ENCODE measurements at regions not wholly inside any gene's neighbourhood (a gene's known extent, or its start where the extent isn't known, plus 50 kb on each side); places are given as distances from the start of the nearest gene placed in this dataset.
A peak's percentile ranks its signal among the peaks of the same experiment; 100 is the strongest.
"Not testable (repeated sequence)": the region's sequence is repeated elsewhere in the genome, so short reads cannot be mapped to it uniquely, and the experiment has no call there.

DNA sequence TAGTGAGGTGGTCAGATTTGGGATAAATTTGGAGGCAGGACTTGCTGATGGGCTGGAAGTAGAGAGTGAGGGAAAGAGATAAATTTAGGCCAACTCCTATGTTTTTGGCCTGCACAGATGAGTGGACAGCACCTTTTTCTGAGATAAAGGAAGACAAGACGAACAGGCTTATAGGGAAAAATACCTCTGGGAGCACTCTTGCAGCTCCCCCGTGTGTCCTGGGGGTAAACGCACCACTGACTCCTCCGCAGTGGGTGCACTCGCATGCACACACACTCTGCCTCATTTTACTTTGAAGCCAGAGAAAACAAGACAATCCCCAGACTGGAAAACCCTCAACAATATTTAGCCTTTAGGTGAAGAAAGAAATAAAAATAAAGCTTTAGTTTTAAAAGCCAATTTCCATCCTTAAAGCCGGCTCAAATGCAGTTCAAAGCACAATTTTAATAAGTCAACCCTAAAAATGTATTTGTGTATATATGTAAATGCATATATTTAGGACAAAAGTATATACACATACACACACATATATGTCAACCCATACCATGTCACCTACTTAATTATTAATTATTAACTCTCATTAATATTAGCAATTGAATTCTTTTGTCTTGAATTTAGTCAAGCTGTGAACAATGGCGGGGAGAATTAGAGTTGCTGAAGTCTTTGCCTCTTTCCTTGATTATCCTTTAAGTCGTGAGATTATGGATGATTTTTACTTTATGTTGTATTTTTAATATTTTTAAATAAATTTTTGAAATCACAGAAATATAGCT lies 341.8 kb downstream of the ZNF326 start:
- in situ Hi-C loops (cut with MboI; ENCODE audit: low pct_unique_long_range_greater_than_20kb, low sequenced_read_pairs): no loop called here
- no peak for DNase-seq

DNA sequence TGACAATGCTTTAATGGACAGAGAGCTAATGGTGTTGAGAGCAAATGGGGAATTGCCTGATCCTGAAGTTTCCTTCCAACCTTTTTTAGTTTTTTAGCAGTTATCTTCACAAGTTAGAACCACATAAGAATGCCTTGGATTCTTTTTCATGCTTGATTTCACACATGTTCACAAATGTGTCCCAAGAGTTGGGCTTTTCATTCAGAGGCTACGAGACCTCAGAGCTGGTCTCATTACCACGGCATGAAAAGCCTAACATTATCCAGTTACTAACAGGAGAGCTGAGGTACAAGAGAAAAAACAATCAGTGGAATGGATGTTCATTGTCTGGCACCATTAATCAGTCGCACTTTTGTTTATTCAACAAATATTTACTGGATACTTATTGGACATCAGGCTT lies 340.6 kb downstream of the ZNF326 start:
- in situ Hi-C loops (cut with MboI; ENCODE audit: low pct_unique_long_range_greater_than_20kb, low sequenced_read_pairs): no loop called here
- DNase-seq: no peak

DNA sequence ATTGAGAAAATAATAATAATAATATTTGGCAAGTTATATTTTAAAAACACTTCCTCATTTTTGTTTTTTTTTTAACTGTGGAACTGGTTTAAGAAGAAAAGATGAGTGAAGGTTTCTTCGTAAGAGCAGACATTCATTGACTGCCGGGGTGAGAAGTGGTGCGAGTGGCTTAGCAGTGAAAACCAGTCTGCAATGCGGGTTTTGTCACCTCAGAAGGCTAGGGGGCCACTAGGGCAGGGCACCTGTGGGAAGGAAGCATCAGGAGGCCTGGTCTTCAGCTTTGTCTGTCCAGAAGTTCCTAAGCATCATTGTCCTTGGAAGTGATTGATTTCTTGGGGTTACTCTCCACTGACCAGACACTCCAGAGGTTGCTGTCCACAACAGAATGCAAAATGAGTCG lies 339.2 kb downstream of the ZNF326 start:
- no peak for DNase-seq
- in situ Hi-C loops (cut with MboI; ENCODE audit: low pct_unique_long_range_greater_than_20kb, low sequenced_read_pairs): no loop called here

DNA sequence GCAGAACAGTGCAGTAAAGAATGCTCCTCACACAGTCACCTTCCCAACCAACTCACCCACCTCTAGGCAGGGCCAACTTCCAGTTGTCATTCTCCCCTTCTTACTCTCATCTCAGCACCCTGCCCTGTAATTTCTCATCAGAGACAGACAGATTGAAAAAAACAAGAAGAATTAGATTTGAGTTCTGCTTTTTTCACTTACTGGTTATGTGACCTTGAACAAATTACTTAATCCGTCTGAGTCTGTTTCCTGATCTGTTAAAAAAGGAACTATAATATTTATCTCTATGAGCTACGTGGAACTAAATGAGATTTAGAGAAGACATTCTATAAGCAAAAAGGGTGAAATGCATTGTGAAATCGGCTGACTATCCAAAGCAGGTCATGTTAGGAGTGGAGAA lies 330.3 kb downstream of the ZNF326 start:
- in situ Hi-C loops (cut with MboI; ENCODE audit: low pct_unique_long_range_greater_than_20kb, low sequenced_read_pairs): no loop called here
- peak; percentile 55 for DNase-seq

DNA sequence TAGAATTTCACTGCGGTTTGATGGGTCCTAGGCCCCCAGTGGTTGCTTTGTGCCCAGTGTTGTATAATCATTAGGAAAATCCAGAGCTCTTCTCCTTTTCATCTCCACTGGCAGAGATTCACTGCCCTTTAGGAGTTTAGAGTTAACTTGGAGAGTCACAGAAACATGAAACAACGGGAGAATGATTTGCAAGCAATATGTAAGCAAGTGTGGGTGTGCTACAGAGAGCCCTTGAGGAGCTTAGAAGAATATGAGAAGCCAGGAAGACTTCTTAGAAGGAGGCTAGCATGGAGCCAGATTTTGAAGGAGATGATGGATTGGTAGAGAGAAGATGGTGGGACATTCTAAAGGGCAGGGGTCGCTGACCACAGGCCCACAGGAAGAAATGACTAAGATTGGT lies 327.3 kb downstream of the ZNF326 start:
- DNase-seq: no peak
- in situ Hi-C loops (cut with MboI; ENCODE audit: low pct_unique_long_range_greater_than_20kb, low sequenced_read_pairs): no loop called here

DNA sequence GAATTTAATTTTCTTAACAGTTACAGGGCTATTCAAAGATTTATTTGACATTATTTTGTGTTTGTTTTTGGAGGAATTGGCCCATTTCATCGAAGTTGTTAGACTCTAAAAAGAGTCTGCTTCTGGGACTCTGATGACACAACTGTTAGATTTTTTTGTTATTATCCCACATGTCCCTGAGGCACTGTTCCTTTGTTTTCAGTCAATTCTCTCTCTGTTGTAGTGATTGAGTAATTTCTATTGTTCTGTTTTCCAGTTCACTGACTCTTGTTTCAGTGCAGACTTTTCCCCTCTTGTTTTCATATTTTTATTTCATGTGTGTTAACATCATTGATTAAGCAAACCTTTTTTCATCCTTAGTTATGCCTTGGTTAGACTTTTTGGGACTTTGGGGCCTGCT lies 325.0 kb downstream of the ZNF326 start:
- DNase-seq: no peak
- in situ Hi-C loops (cut with MboI; ENCODE audit: low pct_unique_long_range_greater_than_20kb, low sequenced_read_pairs): no loop called here

DNA sequence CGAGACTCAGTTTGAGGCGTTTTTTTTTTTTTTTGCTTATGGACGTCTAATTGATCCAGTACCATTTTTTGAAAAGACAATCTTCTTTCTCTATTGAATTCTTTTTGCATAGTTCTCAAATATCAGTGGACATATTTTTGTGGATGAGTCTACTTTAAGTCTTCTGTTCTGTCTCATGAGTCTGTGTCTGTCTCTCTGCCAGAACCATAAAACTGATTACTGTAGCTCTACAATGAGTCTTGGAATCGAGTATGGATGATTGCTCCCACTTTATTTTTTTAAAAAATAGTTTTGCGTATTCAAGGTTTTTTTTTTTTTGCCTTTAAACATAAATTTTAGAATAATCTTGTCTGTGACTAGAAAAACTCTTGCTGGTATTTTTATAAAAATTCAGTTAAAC lies 323.5 kb downstream of the ZNF326 start:
- in situ Hi-C loops (cut with MboI; ENCODE audit: low pct_unique_long_range_greater_than_20kb, low sequenced_read_pairs): no loop called here

DNA sequence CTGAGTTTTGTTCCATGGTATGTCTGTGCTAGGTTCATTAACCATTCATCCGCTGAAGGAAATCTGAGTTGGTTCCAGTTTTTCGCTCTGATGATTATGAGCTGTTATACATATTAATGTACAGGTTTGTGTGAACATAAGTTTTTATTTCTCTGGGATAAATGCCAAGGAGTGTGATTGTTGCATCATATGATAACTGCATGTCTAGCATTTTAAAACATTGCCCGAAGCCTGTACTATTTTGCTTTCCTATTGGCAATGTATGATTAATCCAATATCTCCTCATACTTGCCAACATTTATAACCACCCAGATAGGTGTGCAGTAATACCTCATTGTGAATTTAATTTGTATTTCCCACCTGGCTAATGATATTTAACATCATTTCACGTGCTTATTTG lies 322.7 kb downstream of the ZNF326 start:
- in situ Hi-C loops (cut with MboI; ENCODE audit: low pct_unique_long_range_greater_than_20kb, low sequenced_read_pairs): no loop called here
- DNase-seq: no peak

More for the DNA sequence above, 323.5 kb downstream of the ZNF326 start:
- DNase-seq: no peak

DNA sequence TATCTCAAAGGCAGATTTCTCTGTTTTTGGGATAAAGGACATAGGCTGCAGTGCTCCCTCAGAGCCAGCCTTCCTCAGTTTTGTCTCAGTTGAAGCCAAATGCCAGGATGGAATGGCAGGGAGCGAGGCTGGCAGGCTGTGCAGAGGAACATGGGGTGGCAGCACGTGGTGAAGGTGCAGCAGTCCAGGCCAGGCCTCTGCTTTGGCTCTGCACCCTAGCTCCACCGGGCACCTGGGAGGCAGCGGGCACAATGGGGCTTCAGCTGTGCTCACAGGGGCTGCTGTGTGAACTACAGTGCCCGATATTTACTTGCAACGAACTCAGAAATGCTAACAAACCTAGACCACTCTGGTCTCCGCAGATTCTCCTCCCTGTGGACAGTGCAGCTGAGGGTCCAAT lies 319.6 kb downstream of the ZNF326 start:
- in situ Hi-C loops (cut with MboI; ENCODE audit: low pct_unique_long_range_greater_than_20kb, low sequenced_read_pairs): no loop called here
- DNase-seq: no peak

DNA sequence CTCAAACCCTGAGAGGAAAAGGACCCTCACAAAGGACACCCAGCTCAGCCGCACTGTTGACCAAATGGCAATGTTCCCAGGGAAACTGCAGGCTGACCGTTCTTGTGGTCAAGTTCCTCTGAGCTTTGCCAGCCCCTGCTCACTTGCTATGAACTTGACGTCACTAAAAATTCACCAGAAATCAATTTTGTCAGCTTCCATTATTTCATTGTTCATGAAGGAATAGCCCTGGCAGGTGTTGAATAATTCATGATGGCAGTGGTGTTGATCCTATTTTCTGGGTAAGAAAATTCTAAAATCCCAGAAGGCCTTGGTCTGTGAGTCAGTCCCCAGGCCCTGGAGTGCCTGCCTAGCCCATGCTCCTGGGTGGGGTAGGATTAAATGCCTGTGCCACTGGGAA lies 318.9 kb downstream of the ZNF326 start:
- DNase-seq: no peak
- in situ Hi-C loops (cut with MboI; ENCODE audit: low pct_unique_long_range_greater_than_20kb, low sequenced_read_pairs): no loop called here

DNA sequence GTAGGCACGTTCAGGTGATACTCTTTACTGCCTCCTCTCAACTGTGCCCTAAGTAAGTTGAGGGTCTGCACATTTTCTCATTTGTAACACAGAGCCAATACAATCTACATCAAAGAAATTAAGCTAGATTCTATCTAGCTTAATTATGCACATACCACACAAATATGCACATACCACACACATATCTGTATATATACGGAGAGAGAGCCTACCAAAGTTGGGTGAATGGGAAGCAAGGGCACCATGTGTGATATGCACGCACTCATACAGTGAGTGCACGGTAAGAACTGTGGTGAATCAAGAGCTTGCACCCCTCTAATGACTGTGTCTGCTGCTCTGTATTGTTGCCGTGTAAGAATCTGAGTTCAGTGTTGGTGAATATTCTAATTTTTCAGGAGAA lies 314.9 kb downstream of the ZNF326 start:
- in situ Hi-C loops (cut with MboI; ENCODE audit: low pct_unique_long_range_greater_than_20kb, low sequenced_read_pairs): no loop called here
- no peak for DNase-seq

DNA sequence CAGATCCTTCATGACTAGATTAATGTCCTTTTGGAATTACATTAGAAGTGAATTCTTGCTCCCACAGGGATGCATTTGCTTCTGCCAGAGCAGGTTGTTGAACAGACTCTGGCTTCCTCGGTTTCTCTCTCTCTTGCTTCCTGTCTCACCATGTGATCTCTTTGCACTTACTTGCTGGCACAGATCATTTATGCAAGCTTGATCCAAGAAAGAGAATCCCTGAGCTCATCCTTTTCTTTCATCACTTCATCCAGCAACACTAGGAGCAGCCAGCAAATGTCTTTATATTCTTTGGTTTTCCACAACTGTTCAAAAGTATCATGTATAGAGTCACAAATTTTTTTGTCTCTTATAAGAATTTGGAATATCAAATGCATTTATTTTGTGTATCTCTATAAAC lies 313.5 kb downstream of the ZNF326 start:
- in situ Hi-C loops (cut with MboI; ENCODE audit: low pct_unique_long_range_greater_than_20kb, low sequenced_read_pairs): no loop called here
- no peak for DNase-seq

DNA sequence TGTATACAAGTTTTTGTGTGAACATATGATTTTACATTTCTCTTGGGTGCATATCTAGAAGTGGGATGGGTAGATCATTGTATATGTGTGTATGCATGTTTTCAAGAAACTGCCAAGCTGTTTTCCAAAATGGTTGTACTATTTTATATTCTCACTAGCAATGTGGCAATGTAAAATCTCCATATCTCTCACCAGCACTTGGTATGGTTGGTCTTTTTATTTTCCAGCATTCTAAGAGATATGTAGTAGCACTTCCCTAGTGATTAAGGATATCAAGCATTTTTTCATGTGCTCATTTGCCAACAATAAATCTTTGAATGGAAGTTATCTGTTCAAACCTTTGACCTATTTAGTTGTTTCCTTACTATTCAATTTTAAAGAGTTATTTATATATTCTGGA lies 310.7 kb downstream of the ZNF326 start:
- no peak for DNase-seq
- in situ Hi-C loops (cut with MboI; ENCODE audit: low pct_unique_long_range_greater_than_20kb, low sequenced_read_pairs): no loop called here

DNA sequence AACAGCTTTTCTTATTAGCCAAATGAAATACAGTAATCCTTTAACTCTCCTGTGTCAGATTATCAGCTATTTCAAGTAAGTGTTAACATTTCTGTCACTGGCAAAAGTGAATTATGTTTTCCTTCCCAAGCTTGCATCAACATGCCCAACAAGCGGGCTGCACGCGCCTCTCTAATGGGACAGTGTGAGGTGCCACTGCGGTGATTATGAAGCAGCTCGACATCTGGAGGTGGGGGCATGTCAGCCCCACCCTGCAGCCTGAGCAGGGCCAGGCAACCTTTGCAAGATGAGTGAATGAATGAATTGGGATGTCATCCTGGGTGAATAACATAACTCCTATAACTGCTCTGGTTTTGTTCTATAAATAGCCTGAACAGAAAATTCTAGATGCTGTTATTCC lies 301.4 kb downstream of the ZNF326 start:
- in situ Hi-C loops (cut with MboI; ENCODE audit: low pct_unique_long_range_greater_than_20kb, low sequenced_read_pairs): no loop called here
- DNase-seq: no peak

DNA sequence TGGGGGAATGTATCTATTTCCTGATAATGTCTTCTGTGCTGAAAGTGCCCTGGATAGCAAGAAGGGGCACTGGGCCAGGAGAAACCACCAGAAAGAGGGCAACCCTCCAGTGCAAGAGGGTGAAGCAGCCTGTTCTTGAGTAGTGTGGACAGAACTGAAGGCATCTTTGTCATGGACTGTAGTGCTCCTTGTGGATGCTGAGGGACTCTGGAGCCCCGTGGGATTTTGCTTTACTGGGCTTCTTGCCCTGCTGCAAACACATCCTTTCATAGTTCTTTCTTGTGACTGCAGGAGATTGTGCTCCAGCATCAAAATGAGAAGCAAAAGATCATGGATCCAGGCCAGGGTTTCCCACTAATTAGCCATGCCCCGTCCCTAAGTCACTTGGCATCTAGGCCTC lies 300.6 kb downstream of the ZNF326 start:
- no peak for DNase-seq
- in situ Hi-C loops (cut with MboI; ENCODE audit: low pct_unique_long_range_greater_than_20kb, low sequenced_read_pairs): no loop called here

DNA sequence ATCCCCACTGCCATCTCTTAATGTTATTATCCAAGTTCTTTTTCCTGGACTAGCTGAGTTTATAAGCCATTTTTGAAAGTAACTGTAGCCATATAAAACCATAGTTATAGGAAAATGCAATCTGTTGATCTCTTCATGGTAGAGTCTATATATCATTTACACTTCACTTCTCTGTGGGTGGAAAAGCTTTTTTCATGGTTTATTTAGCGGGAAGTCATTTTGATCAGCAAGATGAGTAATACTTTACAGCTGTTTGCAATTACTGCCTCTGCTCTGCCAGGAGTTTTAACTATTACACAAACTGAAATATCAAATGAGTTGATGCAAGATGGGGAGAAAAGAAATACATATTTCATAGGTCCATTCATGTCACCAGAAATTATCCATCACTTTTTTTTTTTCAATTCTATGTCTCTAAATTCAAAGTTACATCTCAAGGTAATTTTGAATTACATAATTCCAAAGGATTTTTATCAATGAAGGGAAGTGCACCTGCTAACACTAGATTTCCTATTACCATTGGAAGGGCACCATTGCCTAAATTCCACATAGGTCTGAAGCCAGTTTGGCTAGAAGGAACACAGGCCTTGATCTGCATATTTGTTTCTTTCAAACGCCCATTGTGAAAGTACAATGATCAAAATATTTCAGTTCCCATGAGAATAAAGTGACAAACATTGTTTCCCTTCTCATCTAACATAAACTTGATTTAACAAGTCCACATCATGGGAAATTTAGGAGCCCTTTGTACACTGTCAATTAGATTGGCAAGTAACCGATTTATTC lies 296.7 kb downstream of the ZNF326 start:
- no peak for DNase-seq
- in situ Hi-C loops (cut with MboI; ENCODE audit: low pct_unique_long_range_greater_than_20kb, low sequenced_read_pairs): no loop called here

DNA sequence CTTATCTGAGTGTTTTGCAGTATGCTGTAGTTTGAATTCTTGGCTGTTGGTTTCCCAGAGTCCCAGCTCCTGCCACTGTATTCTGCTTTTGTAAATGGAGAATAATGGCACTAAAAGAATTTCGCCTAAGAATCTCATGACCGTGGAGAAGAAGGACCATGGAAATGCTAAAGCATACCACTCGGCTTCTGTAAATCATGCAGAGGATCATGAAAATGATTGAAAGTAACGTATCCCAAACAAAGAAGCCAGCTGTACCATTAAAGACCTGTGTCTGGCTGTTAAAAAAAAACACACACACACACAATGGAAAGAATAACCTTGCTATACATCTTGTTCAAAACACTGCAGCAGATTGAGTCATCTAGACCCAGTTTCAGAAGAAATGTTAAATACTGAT lies 287.9 kb downstream of the ZNF326 start:
- DNase-seq: no peak
- in situ Hi-C loops (cut with MboI; ENCODE audit: low pct_unique_long_range_greater_than_20kb, low sequenced_read_pairs): no loop called here

DNA sequence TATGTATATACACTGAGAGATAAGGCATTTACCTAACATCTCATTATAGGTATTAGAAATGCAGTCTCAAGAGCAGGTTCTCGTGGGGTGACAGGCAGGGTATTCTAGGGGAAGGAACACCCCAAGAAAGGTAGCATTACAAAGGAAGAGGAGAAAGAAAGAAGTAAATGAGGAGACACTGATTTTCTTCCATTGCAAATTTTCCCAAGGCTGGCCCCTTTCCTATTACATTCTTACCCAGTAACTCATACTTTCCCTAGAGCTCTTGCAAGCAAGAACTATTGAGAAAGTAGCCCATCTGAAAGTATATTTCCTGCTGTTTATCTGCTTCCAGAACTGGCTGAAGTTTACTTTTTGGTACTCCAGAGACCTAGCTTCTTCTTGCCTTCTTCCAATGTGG lies 287.0 kb downstream of the ZNF326 start:
- DNase-seq; in situ Hi-C loops (cut with MboI; ENCODE audit: low pct_unique_long_range_greater_than_20kb, low sequenced_read_pairs): not testable (repeated sequence)

DNA sequence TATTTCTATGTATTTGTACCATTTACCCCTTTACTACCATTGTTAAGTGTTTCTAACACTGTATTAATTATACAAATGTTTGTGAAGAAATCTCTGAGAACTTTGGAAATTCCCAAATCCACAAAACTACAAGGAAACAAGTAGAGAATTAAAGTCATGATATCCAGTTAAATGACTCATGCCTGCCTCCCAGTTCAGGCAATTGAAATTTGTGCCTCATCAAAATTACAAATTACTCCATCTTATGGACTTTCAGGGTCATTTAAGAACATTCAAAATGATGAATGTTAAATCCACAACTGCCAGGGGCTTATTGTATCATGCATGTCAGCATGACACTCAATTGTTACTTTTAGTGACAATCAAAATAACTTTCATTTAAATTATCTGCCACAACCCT lies 282.4 kb downstream of the ZNF326 start:
- in situ Hi-C loops (cut with MboI; ENCODE audit: low pct_unique_long_range_greater_than_20kb, low sequenced_read_pairs): no loop called here
- no peak for DNase-seq

DNA sequence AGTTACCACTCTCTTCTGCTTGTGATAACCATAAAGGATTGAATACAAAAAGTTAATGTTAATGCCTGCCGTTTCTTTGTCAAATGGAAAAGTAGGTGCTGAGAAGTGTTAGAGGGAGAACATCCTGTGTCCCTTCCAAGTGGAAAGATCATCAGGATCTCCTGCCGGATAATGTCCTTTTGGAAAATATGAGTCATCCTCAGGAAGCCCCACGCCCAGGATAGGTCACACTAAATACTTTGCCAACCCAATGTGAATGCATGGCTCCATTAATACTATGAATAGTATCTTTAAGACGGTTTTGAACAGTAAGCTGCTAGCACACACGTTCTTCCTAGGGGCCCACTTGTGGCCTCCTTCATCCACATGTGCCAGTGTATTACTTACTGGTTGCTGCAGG lies 279.5 kb downstream of the ZNF326 start:
- DNase-seq: no peak
- in situ Hi-C loops (cut with MboI; ENCODE audit: low pct_unique_long_range_greater_than_20kb, low sequenced_read_pairs): no loop called here

DNA sequence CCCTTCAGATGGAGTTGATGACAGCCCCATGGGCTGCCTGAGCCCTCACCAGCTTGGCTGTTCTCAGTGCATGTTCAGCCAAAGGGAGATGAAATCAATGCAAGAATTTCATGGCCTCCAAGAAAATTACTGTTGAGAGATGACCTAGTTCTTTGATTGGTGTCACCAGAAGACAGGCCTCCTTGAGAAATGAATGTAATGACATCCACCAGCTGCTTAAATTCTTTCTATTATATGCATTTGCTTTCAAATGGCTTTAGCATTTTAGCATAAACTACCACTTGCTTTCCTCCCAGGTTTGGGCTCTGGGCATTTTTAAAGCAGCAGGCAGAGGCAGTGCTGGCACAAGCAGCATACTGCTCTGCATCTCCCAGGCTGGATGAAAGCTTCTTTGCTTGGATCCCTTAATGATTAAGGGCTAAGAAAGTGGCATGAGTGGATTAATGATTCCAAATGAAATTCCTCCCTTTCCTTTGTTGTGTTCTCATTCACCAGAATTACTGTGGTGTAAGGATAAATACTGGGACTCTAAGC lies 278.4 kb downstream of the ZNF326 start:
- no peak for DNase-seq
- in situ Hi-C loops (cut with MboI; ENCODE audit: low pct_unique_long_range_greater_than_20kb, low sequenced_read_pairs): no loop called here
